K562 (cell line): ENCODE measurements at regions not wholly inside any gene's neighbourhood (a gene's known extent, or its start where the extent isn't known, plus 50 kb on each side); places are given as distances from the start of the nearest gene placed in this dataset.

Source experiments
- ATAC-seq: fragments of 200-7000 bp; cut with Tn5 transposase; 3 replicates; pipeline ENCODE4 v1.9.1; 2020; ENCODE audit warnings: moderate library complexity
- BruUV-seq: library from RNA; stranded (reverse); fragments of 400-500 nt; replicated peaks from 2 replicates; lab custom pipeline; 2021; lab: Mats Ljungman, UMichigan
- CTCF ChIA-PET: fragments of 300-600 bp; formaldehyde crosslinking; extraction: SDS; loops from one replicate; lab custom pipeline; 2021; ENCODE audit warnings: low intra/inter-chr PET ratio; lab: Yijun Ruan, JAX
- POLR2A ChIA-PET: fragments of 300-600, 350-650 bp; sonication (Branson Sonifier 250); formaldehyde crosslinking; extraction: SDS; loops from one replicate; lab custom pipeline; 2021; ENCODE audit warnings: antibody characterized with exemption, inconsistent platforms; lab: Yijun Ruan, JAX
- DNase-seq, 4 experiments: peaks; one replicate each; pipeline versions ENCODE4 v3.0.0 to v3.0.0-alpha.2; 2011 to 2018; ENCODE audit warnings: low spot score in 3 of 4, mixed read lengths in 3 of 4; ENCODE audit errors: extremely low read depth in 1 of 4
- FAIRE-seq: peaks from 2 replicates; lab custom pipeline; 2011; peaks lifted over from hg19 to GRCh38; lab: Jason Lieb, UNC
- H2AFZ ChIP-seq: 2 replicates; pipeline ENCODE4 v1.6.0; 2011; ENCODE audit warnings: low read depth, low read length, control low read depth, inconsistent platforms
- H3K27ac ChIP-seq: fragments of 200-600 bp; 3 replicates; pipeline ENCODE4 v1.8.0; 2011; ENCODE audit warnings: low read depth, mild to moderate bottlenecking, control low read depth, inconsistent platforms, low read length, moderate library complexity, mixed read lengths; ENCODE audit errors: extremely low read depth
- H3K27me3 ChIP-seq, 2 experiments: fragments of 300-600 bp in 1 of 2; 2 replicates in 1 of 2; 3 replicates in 1 of 2; pipeline versions ENCODE4 v1.6.0 to v1.8.0; 2011; ENCODE audit warnings: inconsistent platforms in 2 of 2, low read length in 2 of 2, mild to moderate bottlenecking in 1 of 2, mixed read lengths in 1 of 2, moderate library complexity in 1 of 2; ENCODE audit not compliant: control insufficient read depth in 2 of 2, insufficient read depth in 2 of 2
- H3K36me3 ChIP-seq: fragments of 300-600 bp; 3 replicates; pipeline ENCODE4 v1.8.0; 2011; ENCODE audit warnings: mild to moderate bottlenecking, low read length, inconsistent platforms; ENCODE audit not compliant: control insufficient read depth, insufficient read depth
- H3K4me1 ChIP-seq, 2 experiments: fragments of 200-600 bp in 1 of 2; replicated peaks in 1 of 2; 2 replicates in 1 of 2; 3 replicates in 1 of 2; pipeline versions ENCODE4 v1.5.1 to v1.8.0; 2011; ENCODE audit warnings: inconsistent platforms in 2 of 2, low read length in 2 of 2, mild to moderate bottlenecking in 1 of 2, mixed read lengths in 1 of 2, moderate library complexity in 1 of 2; ENCODE audit not compliant: control insufficient read depth in 2 of 2, insufficient read depth in 2 of 2
- H3K4me2 ChIP-seq: 2 replicates; pipeline ENCODE4 v1.6.1; 2011; ENCODE audit warnings: low read length, control low read depth, inconsistent platforms, mixed read lengths; ENCODE audit not compliant: insufficient read depth
- H3K4me3 ChIP-seq: fragments of 200-600 bp; sonication (generic), shearing (Covaris generic); 2 replicates; pipeline ENCODE4 v1.5.1; 2016; ENCODE audit warnings: control low read depth, inconsistent platforms
- H3K79me2 ChIP-seq: fragments of 200-600 bp; 3 replicates; pipeline ENCODE4 v1.8.0; 2011; ENCODE audit warnings: low read length, inconsistent platforms; ENCODE audit not compliant: control insufficient read depth, insufficient read depth
- H3K9ac ChIP-seq, 2 experiments: 2 replicates each; pipeline versions ENCODE4 v1.6.0 to v1.6.1; 2011; ENCODE audit warnings: low read depth in 2 of 2, low read length in 2 of 2, control low read depth in 1 of 2, inconsistent platforms in 1 of 2, mild to moderate bottlenecking in 1 of 2, mixed read lengths in 1 of 2; ENCODE audit not compliant: insufficient read depth in 1 of 2
- H3K9me1 ChIP-seq: one replicate; pipeline ENCODE4 v1.6.0; 2011; ENCODE audit warnings: inconsistent platforms, mild to moderate bottlenecking, low read length, moderate library complexity; ENCODE audit not compliant: control insufficient read depth, insufficient read depth
- H3K9me3 ChIP-seq: replicated peaks from 2 replicates; pipeline ENCODE4 v1.5.1; 2011; ENCODE audit warnings: low read depth, low read length, inconsistent platforms; ENCODE audit not compliant: control insufficient read depth, insufficient read depth
- H4K20me1 ChIP-seq: replicated peaks from 2 replicates; pipeline ENCODE4 v1.6.1; 2011; ENCODE audit warnings: low read length, inconsistent platforms, mixed read lengths; ENCODE audit not compliant: control insufficient read depth, insufficient read depth
- ARNT ChIP-seq, 2 experiments: fragments of 450-650 bp; IDR thresholded peaks; 2 replicates each; pipeline ENCODE4 v1.6.1; 2016; ENCODE audit warnings: mild to moderate bottlenecking in 1 of 2
- CC2D1A ChIP-seq: fragments of 450-650 bp; IDR thresholded peaks from 2 replicates; pipeline ENCODE4 v1.6.1; 2017; ENCODE audit warnings: mild to moderate bottlenecking
- SAP30 ChIP-seq: fragments of 200-600 bp; sonication (generic); IDR thresholded peaks from 2 replicates; pipeline ENCODE4 v1.6.1; 2012; ENCODE audit warnings: borderline replicate concordance, low read depth, mild to moderate bottlenecking, moderate library complexity, low read length, control low read depth, inconsistent platforms; ENCODE audit not compliant: insufficient read depth, poor library complexity, severe bottlenecking
- SOX6 ChIP-seq: fragments of 450-650 bp; IDR thresholded peaks from 2 replicates; pipeline ENCODE4 v1.6.1; 2014; ENCODE audit warnings: mild to moderate bottlenecking
- SUPT5H ChIP-seq: fragments of 450-650 bp; IDR thresholded peaks from 2 replicates; pipeline ENCODE4 v1.6.1; 2016
- TAF9B ChIP-seq: fragments of 450-650 bp; IDR thresholded peaks from 2 replicates; pipeline ENCODE4 v1.6.1; 2018; ENCODE audit warnings: mild to moderate bottlenecking; ENCODE audit not compliant: partially characterized antibody
- THRAP3 ChIP-seq: fragments of 450-650 bp; IDR thresholded peaks from 2 replicates; pipeline ENCODE4 v1.6.1; 2016; ENCODE audit warnings: mild to moderate bottlenecking, inconsistent platforms, borderline replicate concordance
- WGBS: fragments of 100-300 bp; shearing (Covaris generic); methylation state at CpG from one replicate; pipeline ENCODE4 v1.1.6; 2016; ENCODE audit warnings: low coverage, mixed read lengths; ENCODE audit not compliant: insufficient coverage; ENCODE audit errors: missing lambda C conversion rate; 5-methylcytosine and 5-hydroxymethylcytosine counted together
- in situ Hi-C: fragments of 300-500 bp; cut with MboI; formaldehyde crosslinking; loops from 4 replicates; pipeline ENCODE4 v1.15.0; 2018; ENCODE audit warnings: inconsistent platforms, mixed read lengths
- intact Hi-C: fragments of 100-400 bp; cut with micrococcal nuclease; formaldehyde crosslinking; loops from 2 replicates; pipeline ENCODE4 v1.14.2; 2022
- TF ChIP-seq, protein P1 (sequence below), 2 experiments: IDR thresholded peaks in 1 of 2; conservative IDR thresholded peaks in 1 of 2; 2 replicates each; pipeline ENCODE4 v1.6.1; 2016; ENCODE audit warnings: low read depth in 2 of 2, mild to moderate bottlenecking in 1 of 2, missing compliant biosample characterization in 1 of 2, missing genetic modification characterization in 1 of 2, moderate library complexity in 1 of 2
- TF ChIP-seq, protein P2 (sequence below): sonication (generic); formaldehyde crosslinking; IDR thresholded peaks from 2 replicates; pipeline ENCODE4 v1.8.1; 2023; ENCODE audit warnings: mild to moderate bottlenecking, missing genetic modification reagents
- TF ChIP-seq, protein P3 (sequence below): fragments of 250-450 bp; sonication (Bioruptor Pico); IDR thresholded peaks from 2 replicates; pipeline ENCODE4 v1.8.0; 2022; ENCODE audit warnings: inconsistent platforms
- TF ChIP-seq, protein P4 (sequence below): fragments of 250-450 bp; sonication (Bioruptor Pico); IDR thresholded peaks from 2 replicates; pipeline ENCODE4 v1.9.0; 2021; ENCODE audit warnings: mild to moderate bottlenecking
- TF ChIP-seq, protein P5 (sequence below): fragments of 250-450 bp; sonication (Bioruptor Pico); IDR thresholded peaks from 2 replicates; pipeline ENCODE4 v1.5.0; 2021

DNA sequence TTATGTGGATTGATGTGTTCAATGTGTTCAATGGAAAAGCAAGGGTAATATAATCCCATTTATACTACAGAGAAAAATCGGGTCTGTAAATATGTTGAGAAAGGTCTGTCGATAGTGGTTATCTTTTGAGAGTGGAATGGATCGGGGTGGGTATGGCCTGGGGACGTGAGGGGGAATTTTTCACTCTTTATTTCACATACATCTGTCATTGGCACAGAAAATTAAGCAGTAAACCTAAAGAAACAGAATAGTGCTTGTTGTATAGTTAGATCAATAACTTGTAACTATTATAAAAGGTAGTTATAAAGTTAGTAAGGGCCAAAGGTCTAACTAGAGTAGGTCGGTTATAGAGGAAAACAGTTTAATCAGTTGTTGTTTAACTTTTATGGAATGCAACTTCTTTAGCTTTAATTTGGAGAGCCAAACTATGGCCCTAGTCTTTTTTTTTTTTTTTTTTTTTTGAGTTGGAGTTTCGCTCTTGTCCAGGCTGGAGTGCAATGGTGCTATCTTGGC, 66.1 kb upstream of the ABL1 start (continued):
- TF ChIP-seq THRAP3, result no peak
- TF ChIP-seq, protein P1, sequence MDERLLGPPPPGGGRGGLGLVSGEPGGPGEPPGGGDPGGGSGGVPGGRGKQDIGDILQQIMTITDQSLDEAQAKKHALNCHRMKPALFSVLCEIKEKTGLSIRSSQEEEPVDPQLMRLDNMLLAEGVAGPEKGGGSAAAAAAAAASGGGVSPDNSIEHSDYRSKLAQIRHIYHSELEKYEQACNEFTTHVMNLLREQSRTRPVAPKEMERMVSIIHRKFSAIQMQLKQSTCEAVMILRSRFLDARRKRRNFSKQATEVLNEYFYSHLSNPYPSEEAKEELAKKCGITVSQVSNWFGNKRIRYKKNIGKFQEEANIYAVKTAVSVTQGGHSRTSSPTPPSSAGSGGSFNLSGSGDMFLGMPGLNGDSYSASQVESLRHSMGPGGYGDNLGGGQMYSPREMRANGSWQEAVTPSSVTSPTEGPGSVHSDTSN (CRISPR knock-in tag; IDR thresholded peaks at IDR 0.05; ENCODE audit: low read depth), result no peak
- TF ChIP-seq, protein P1 (tag; conservative IDR thresholded peaks at IDR 0.05; ENCODE audit: low read depth), result no peak
- TF ChIP-seq, protein P2, sequence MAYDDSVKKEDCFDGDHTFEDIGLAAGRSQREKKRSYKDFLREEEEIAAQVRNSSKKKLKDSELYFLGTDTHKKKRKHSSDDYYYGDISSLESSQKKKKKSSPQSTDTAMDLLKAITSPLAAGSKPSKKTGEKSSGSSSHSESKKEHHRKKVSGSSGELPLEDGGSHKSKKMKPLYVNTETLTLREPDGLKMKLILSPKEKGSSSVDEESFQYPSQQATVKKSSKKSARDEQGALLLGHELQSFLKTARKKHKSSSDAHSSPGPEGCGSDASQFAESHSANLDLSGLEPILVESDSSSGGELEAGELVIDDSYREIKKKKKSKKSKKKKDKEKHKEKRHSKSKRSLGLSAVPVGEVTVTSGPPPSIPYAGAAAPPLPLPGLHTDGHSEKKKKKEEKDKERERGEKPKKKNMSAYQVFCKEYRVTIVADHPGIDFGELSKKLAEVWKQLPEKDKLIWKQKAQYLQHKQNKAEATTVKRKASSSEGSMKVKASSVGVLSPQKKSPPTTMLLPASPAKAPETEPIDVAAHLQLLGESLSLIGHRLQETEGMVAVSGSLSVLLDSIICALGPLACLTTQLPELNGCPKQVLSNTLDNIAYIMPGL (CRISPR knock-in tag), result 0 out of 2 replicates have a peak, but pooled peaks have one; percentile 45
- no peak for TF ChIP-seq TAF9B
- TF ChIP-seq, all 486 proteins: peak for 2

DNA sequence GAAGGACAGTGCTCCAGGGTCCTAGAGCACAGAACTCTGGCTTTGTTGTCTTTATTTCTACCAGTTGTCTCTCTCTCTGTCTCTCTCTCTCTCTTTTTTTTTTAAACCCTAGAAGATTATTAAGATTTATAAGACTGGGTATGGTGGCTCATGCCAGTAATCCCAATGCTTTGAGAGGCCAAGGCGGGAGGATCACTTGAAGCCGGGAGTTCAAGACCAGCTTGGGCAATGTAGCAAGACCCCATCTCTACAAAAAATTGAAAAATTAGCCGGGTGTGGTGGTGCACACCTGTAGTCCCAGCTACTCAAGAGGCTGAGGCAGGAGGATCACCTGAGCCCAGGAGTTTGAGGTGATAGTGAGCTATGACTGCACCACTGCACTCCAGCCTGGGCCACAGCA, 65.0 kb upstream of the ABL1 start:
- BruUV-seq, result no TSS peak
- H2AFZ ChIP-seq, result no peak overlapping the region
- H3K9me1 ChIP-seq, result no peaks in the 10 kb centered on the region
- H3K4me2 ChIP-seq, result no peak overlapping the region
- 59% methylated on average over 3 of the region's 3 CpGs for WGBS
- H3K27me3 ChIP-seq, result no peaks in the 10 kb centered on the region
- H3K36me3 ChIP-seq, result peaks cover 18% of the 10 kb centered on the region
- no peak overlapping the region for H3K4me3 ChIP-seq
- ChIA-PET POLR2A (interaction anchor here (0.7 to 5.0 kb wide), 9 partner anchors 10 to 95 kb away, joined by 3 to 40 read pairs (median 4); no protein-coding TSS in a partner anchor), CTCF (interaction anchor here (0.7 to 12.9 kb wide), 10 partner anchors 14 to 275 kb away, joined by 3 to 636 read pairs (median 6); no protein-coding TSS in a partner anchor)
- no peaks in the 10 kb centered on the region for H3K79me2 ChIP-seq
- peaks cover 5% of the 10 kb centered on the region; the same call in 1 of the 2 replicates for H3K9me3 ChIP-seq
- in situ Hi-C loops (loop anchor here (5.0 kb wide), 1 partner anchor 92 kb away; no protein-coding TSS in a partner anchor), intact Hi-C loops (no loop called here)
- no peak overlapping the region for H3K9ac ChIP-seq
- no peak overlapping the region for H3K27ac ChIP-seq
- peaks cover 6 to 9% of the 10 kb centered on the region in 2 experiments; a peak in 4 of 5 replicates for H3K4me1 ChIP-seq
- FAIRE-seq (no peak), DNase-seq (no peak), ATAC-seq (no peak)
- peaks cover 8% of the 10 kb centered on the region; the same call in 1 of the 2 replicates for H4K20me1 ChIP-seq
- TF ChIP-seq, protein P3, sequence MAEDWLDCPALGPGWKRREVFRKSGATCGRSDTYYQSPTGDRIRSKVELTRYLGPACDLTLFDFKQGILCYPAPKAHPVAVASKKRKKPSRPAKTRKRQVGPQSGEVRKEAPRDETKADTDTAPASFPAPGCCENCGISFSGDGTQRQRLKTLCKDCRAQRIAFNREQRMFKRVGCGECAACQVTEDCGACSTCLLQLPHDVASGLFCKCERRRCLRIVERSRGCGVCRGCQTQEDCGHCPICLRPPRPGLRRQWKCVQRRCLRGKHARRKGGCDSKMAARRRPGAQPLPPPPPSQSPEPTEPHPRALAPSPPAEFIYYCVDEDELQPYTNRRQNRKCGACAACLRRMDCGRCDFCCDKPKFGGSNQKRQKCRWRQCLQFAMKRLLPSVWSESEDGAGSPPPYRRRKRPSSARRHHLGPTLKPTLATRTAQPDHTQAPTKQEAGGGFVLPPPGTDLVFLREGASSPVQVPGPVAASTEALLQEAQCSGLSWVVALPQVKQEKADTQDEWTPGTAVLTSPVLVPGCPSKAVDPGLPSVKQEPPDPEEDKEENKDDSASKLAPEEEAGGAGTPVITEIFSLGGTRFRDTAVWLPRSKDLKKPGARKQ, result no peak
- TF ChIP-seq, protein P4, sequence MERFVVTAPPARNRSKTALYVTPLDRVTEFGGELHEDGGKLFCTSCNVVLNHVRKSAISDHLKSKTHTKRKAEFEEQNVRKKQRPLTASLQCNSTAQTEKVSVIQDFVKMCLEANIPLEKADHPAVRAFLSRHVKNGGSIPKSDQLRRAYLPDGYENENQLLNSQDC, result no peak
- TF ChIP-seq CC2D1A, result no peak
- TF ChIP-seq ARNT (IDR thresholded peaks at IDR 0.05), result no peak
- no peak for TF ChIP-seq SAP30
- no peak for TF ChIP-seq SUPT5H
- TF ChIP-seq, protein P5, sequence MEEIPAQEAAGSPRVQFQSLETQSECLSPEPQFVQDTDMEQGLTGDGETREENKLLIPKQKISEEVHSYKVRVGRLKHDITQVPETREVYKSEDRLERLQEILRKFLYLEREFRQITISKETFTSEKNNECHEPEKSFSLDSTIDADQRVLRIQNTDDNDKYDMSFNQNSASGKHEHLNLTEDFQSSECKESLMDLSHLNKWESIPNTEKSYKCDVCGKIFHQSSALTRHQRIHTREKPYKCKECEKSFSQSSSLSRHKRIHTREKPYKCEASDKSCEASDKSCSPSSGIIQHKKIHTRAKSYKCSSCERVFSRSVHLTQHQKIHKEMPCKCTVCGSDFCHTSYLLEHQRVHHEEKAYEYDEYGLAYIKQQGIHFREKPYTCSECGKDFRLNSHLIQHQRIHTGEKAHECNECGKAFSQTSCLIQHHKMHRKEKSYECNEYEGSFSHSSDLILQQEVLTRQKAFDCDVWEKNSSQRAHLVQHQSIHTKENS, result no peak
- no peak for TF ChIP-seq SOX6
